Lung (tissue), 11 donors: ENCODE measurements at regions not wholly inside any gene's neighbourhood (a gene's known extent, or its start where the extent isn't known, plus 50 kb on each side); places are given as distances from the start of the nearest gene placed in this dataset.

ENCODE experiments used
- ATAC-seq: fragments of 200-7000 bp; cut with Tn5 transposase; one replicate; pipeline ENCODE4 v1.9.1; 2020; ENCODE audit warnings: moderate number of reproducible peaks; ENCODE audit not compliant: insufficient read depth, low FRiP score
- DNase-seq, 3 donors: peaks; one replicate each; pipeline ENCODE4 v3.0.0-alpha.2; 2013 to 2017
- H3K27ac ChIP-seq, 2 donors: one replicate each; pipeline ENCODE4 v1.5.1; 2013; ENCODE audit warnings: mild to moderate bottlenecking in 2 of 2, moderate library complexity in 2 of 2, control low read depth in 1 of 2, inconsistent platforms in 1 of 2, low read depth in 1 of 2, low read length in 1 of 2
- H3K27me3 ChIP-seq, 3 donors: one replicate each; pipeline ENCODE4 v1.5.1; 2013; ENCODE audit warnings: low read length in 2 of 3; ENCODE audit not compliant: control insufficient read depth in 3 of 3, insufficient read depth in 3 of 3
- H3K36me3 ChIP-seq, 4 donors: one replicate each; pipeline ENCODE4 v1.5.1; 2013; ENCODE audit warnings: low read length in 4 of 4, mild to moderate bottlenecking in 1 of 4, moderate library complexity in 1 of 4; ENCODE audit not compliant: control insufficient read depth in 4 of 4, insufficient read depth in 4 of 4
- H3K4me1 ChIP-seq, 5 donors: one replicate each; pipeline ENCODE4 v1.5.1; 2013; ENCODE audit warnings: low read length in 5 of 5, mild to moderate bottlenecking in 2 of 5, moderate library complexity in 1 of 5; ENCODE audit not compliant: control insufficient read depth in 5 of 5, insufficient read depth in 5 of 5
- H3K4me3 ChIP-seq: one replicate; pipeline ENCODE4 v1.5.1; 2013; ENCODE audit warnings: mild to moderate bottlenecking, control low read depth, moderate library complexity
- H3K9ac ChIP-seq, 2 donors: one replicate each; pipeline ENCODE4 v1.5.1; 2013; ENCODE audit warnings: low read length in 2 of 2, control low read depth in 1 of 2; ENCODE audit not compliant: insufficient read depth in 1 of 2
- H3K9me3 ChIP-seq, 4 donors: one replicate each; pipeline ENCODE4 v1.5.1; 2013; ENCODE audit warnings: low read length in 3 of 4, mild to moderate bottlenecking in 1 of 4, moderate library complexity in 1 of 4; ENCODE audit not compliant: control insufficient read depth in 4 of 4, insufficient read depth in 3 of 4
- CTCF ChIP-seq: IDR thresholded peaks from 2 replicates; pipeline ENCODE4 v1.5.1; 2012; ENCODE audit warnings: mild to moderate bottlenecking; ENCODE audit errors: control extremely low read depth, extremely low read depth
- WGBS, 2 donors: extraction: QIAGEN DNeasy Blood & Tissue Kit; methylation state at CpG; one replicate each; pipeline ENCODE4 v1.1.7; 2013; 5-methylcytosine and 5-hydroxymethylcytosine counted together
- donor health status: control.
- donor health status: control.
- donor health status: Bipolar disorder and iron deficiency.
- donor health status: healthy.
- donor health status: DM: yes; HTN: yes; CAD: no.

DNA sequence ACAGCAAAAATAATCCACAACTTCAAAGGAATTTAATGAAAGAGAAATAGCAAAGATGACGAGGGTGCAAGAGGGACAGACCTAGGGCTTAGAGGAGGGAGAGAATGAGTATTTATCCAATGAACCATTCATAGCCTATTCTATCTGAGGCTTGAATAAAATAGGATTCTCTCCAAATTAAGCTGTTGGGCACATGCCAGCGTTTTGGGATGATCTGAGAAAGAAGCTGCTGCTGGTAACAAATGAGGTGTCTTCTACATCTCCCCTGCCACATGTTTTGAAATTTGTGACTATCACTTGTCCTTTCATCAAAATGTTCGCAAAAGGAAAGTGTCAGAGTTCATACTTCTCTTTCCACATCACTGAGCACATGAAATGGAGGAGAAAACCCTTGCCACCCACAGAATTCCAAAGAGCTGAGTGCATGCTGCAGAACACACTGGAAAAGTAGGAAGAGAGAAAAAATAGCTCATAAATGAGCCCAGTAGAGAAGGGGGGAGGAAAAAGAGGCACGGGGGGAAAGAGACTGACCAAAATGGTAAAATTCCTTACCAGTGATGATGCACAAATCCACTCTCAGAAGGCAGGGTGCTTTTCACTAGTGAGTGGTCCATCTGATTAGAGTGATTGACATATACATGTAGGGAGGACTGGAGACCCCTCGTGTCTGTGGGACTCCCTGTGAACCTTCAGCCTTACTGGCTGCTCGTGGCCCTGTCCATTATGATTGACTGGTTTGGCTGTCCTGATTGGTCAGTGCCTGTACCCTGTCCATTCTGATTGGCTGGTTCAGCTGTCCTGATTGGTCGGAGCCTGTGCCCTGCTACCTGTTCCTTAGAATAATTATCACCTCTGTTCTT lies 180.5 kb downstream of the OGFRL1 start:
- H3K9me3 ChIP-seq: peaks cover 0 to 3% (median 0%) of the 10 kb centered on the region in 4 donors
- no peaks in the 10 kb centered on the region for H3K27me3 ChIP-seq
- DNase-seq: peak; percentile 38 to 77 (median 70)
- H3K9ac ChIP-seq: no peak overlapping the region
- peaks cover 0 to 19% (median 4%) of the 10 kb centered on the region in 5 donors for H3K4me1 ChIP-seq
- ATAC-seq: peak; percentile 54
- WGBS, 2 donors: 76 to 87% methylated on average over 7 of the region's 7 CpGs
- H3K4me3 ChIP-seq: no peak overlapping the region
- no peaks in the 10 kb centered on the region for H3K36me3 ChIP-seq
- TF ChIP-seq CTCF: no peak
- peak overlapping the region in 1 of 2 donors; percentile 50 for H3K27ac ChIP-seq

GRCh38 chr6:71471718-71472117 lies 183.1 kb downstream of the OGFRL1 start:
- TF ChIP-seq CTCF: no peak
- H3K9me3 ChIP-seq: no peaks in the 10 kb centered on the region
- no peaks in the 10 kb centered on the region for H3K36me3 ChIP-seq
- WGBS, 2 donors: 89 to 92% methylated on average over 2 of the region's 2 CpGs
- no peak overlapping the region for H3K9ac ChIP-seq
- peaks cover 0 to 28% (median 4%) of the 10 kb centered on the region in 5 donors for H3K4me1 ChIP-seq
- ATAC-seq (no peak), DNase-seq (no peak)
- no peak overlapping the region for H3K27ac ChIP-seq
- H3K4me3 ChIP-seq: no peak overlapping the region
- H3K27me3 ChIP-seq: no peaks in the 10 kb centered on the region

GRCh38 chr6:71473926-71474325 lies 185.3 kb downstream of the OGFRL1 start:
- WGBS, 2 donors: 36 to 57% methylated on average over 2 of the region's 2 CpGs
- ATAC-seq (peak; percentile 68), DNase-seq (peak in 1 of 3 donors; percentile 47)

More at GRCh38 chr6:71473926-71474325, 185.3 kb downstream of the OGFRL1 start:
- no peak overlapping the region for H3K9ac ChIP-seq
- H3K4me3 ChIP-seq: no peak overlapping the region
- no peaks in the 10 kb centered on the region for H3K27me3 ChIP-seq
- TF ChIP-seq CTCF: no peak
- no peaks in the 10 kb centered on the region for H3K36me3 ChIP-seq
- H3K9me3 ChIP-seq: no peaks in the 10 kb centered on the region
- H3K27ac ChIP-seq: no peak overlapping the region
- H3K4me1 ChIP-seq: peaks cover 0 to 33% (median 4%) of the 10 kb centered on the region in 5 donors
